Stimulated activated CD8-positive, alpha-beta memory T cell treated with anti-CD3 and anti-CD28 coated beads, Interleukin-4, amount 100 ng/mL, for 4 hours (primary cell): ENCODE measurements at regions not wholly inside any gene's neighbourhood (a gene's known extent, or its start where the extent isn't known, plus 50 kb on each side); places are given as distances from the start of the nearest gene placed in this dataset.

ENCODE experiments used
- DNase-seq, 2 donors: peaks; one replicate each; pipeline ENCODE4 v3.0.0-alpha.2; 2020; ENCODE audit warnings: low read depth in 2 of 2, low spot score in 1 of 2

GRCh38 chr18:77977331-77977730 is 727.7 kb downstream of the GALR1 start:
- no peak for DNase-seq

GRCh38 chr18:77980275-77980674 is 730.6 kb downstream of the GALR1 start:
- DNase-seq, result no peak

DNA sequence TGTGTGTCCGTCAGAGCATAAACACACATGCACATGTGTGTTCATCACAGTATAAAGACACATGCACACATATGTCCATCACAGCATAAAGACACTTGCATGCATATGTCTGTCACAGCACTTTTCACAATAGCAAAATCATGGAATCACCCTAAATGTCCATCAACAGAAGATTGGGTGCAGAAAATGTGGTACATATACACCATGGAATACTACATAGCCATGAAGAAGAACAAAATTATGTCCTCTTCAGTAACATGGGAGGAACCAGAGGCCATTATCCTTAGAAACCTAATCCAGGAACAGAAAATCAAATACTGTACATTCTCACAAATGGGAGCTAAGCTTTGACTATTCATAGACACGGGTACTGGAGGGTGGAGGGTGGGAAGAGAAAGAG is 732.2 kb downstream of the GALR1 start:
- no peak for DNase-seq

- no peak for DNase-seq
Observed at GRCh38 chr18:77983270-77983669, 733.6 kb downstream of the GALR1 start.

DNA sequence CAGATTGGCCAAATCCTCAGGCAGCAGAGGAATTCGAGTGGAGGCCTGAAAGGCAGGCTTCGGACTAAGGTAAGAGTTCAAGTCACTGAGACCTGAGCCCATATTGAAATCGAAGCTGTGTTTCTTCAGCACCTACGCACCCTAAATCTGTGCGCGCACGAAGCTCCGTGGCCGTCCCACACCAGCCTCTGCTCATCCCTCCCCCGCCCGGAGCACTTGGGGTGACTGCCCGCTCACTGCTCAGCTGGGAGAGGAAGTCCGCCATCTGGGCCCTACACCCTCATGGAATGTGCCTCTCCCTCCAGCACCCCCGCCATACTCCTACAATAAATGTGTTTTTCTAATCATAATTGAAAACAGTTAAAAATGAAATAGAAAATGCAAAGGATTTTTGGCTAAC is 734.5 kb downstream of the GALR1 start:
- DNase-seq, result no peak

DNA sequence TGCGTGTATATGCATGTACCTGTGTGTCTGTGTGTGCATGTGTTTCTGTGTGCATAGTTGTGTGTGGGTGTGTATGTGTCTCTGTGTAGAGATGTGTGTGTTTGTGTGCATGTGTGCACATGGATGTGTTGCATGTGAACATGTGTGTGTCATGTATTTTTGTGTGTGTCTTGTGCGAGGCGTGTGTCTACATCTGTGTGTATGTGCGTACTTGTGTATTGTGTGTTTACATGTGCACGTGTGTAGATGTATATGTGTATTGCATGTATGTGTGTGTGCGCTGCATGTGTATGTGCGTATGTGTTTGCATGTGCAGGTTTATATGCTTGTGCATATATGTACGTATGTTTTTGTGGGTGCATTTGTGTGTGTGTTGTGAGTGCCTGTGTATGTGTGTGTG is 735.2 kb downstream of the GALR1 start:
- DNase-seq, result no peak

- DNase-seq, result no peak
Observed at GRCh38 chr18:77985526-77986281, 736.1 kb downstream of the GALR1 start.

DNA sequence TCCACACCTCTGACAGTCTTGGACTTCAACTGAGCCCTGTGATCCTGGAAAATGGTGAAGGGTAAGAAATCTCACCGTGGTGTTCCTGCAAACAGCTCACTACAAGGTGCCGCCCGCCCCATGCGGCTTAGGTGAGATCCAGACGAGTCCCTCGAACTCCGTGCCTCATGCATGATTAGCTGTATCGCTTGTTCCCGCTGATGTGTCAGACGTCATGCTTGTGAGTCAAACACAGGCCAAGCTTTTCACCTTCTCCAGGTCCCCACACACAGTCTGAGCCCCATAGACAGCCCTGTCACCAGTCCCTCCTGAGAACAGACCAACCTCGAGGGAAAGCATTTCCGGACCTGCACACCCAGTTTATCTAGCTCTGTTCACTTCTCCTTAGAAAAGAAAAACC is 740.5 kb downstream of the GALR1 start:
- no peak for DNase-seq

DNA sequence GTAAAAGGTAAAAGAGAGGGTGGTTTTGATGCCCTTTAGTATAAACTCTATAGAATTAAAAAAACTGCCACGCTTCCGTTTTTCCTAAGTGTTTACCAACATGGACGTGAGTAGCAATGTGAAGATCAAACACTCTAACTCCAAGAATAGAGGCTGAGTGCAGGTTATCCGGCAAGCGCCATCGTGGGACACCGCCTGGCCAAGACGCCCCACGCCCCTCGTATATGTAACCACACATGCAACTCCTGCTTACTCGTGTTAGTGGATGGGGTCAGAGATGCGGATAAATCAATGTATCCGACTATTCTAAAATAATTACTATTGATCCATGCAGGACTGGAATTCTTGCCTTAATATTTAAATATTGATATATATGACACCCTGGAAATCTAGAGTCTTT is 741.3 kb downstream of the GALR1 start:
- no peak for DNase-seq

GRCh38 chr18:77992057-77992456 is 742.4 kb downstream of the GALR1 start:
- no peak for DNase-seq

GRCh38 chr18:77993188-77993981 is 743.7 kb downstream of the GALR1 start:
- DNase-seq, result no peak

DNA sequence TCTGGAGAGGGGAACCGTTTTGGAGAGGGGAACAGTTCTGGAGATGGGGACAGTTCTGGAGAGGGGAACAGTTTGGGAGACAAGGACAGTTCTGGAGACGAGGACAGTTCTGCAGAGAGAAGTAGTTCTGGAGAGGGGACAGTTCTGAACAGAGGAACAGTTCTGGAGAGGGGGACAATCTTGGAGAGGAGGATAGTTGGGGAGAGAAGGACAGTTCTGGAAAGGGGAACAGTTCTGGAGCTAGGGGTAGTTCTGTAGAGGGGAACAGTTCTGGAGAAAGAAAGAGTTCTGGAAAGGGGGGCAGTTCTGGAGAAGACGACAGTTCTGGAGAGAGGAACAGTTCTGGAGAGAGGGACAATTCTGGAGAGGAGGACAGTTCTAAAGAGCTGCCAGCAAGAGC is 745.9 kb downstream of the GALR1 start:
- DNase-seq, result no peak

- DNase-seq, result no peak
Observed at GRCh38 chr18:77996737-77997136, 747.1 kb downstream of the GALR1 start.

GRCh38 chr18:78001811-78002210 is 752.2 kb downstream of the GALR1 start:
- no peak for DNase-seq

DNA sequence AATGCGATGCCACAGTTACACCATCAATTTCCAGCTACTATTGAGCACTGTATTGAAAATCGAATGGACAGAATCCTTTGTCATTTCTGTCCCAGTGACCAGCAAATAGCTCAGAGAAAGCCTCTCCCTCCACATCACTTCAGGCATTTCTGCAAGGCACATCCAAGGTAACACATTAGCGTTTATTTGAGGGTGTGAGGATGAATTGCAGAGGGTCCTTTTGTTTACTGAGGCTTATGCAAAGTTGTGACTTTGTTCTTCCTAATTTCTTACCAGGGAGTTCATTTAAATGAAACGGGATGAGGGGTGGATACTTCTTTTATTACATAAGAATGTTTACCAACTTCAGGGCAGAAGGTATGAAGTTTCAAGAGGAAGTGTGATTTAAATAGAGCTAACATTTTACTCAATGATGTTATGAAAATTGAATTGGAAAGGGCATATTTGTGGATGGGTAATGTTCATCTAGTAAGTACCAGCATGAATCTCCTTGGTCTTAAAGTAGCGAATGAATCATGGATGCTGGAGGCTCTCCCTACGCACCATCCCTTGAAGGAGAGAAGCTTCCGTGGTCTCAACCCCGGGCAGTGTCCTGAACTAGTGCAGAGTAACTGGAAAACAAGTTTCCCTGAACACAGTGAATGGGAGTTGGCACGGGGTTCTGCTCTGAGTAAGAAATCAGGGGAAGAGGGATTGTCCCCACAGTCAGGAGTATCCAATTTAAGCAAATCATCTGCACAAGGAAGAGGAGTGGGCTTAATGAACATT is 756.5 kb downstream of the GALR1 start:
- DNase-seq, result no peak

- DNase-seq, result no peak
Observed at GRCh38 chr18:78006774-78007260, 757.2 kb downstream of the GALR1 start.

- no peak for DNase-seq
Observed at GRCh38 chr18:78010363-78010762, 760.7 kb downstream of the GALR1 start.

DNA sequence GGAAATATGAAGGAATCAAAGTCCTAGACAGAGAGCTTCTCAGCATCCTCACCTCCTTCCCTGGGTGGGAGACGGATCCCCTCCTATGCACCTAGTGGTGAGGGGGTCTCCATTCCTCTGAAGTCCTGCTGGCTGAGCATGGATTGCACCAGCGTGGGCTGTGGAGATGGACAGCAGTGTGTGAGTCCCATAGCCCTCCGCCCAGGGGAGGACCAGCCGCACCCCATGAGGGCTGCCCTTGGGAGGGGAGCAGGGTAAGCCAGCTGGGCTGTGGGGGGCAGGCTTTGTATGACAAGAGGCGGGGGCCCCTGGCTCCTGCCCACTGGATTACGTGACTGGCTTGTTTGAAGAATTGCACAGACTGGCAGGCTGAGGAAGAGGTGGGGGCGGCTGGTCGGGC is 768.2 kb downstream of the GALR1 start:
- DNase-seq, result no peak

GRCh38 chr18:78021196-78021595 is 771.5 kb downstream of the GALR1 start:
- no peak for DNase-seq

GRCh38 chr18:78031589-78031988 is 781.9 kb downstream of the GALR1 start:
- DNase-seq, result no peak

GRCh38 chr18:78031991-78032390 is 782.3 kb downstream of the GALR1 start:
- no peak for DNase-seq

GRCh38 chr18:78032574-78032973 is 782.9 kb downstream of the GALR1 start:
- DNase-seq, result no peak
